H1 (cell line): ENCODE measurements at regions not wholly inside any gene's neighbourhood (a gene's known extent, or its start where the extent isn't known, plus 50 kb on each side); places are given as distances from the start of the nearest gene placed in this dataset.

ENCODE experiments used
- CTCF ChIA-PET: fragments of 300-600 bp; sonication (Branson Sonifier 250); formaldehyde crosslinking; loops from one replicate; lab custom pipeline; 2021; ENCODE audit not compliant: partially characterized antibody; lab: Charles Lee
- POLR2A ChIA-PET: fragments of 300-600 bp; sonication (Branson Sonifier 250); formaldehyde crosslinking; loops from one replicate; lab custom pipeline; 2021; ENCODE audit warnings: inconsistent platforms; ENCODE audit not compliant: partially characterized antibody; lab: Charles Lee
- DNase-seq, 2 experiments: peaks; one replicate each; pipeline versions ENCODE4 v3.0.0 to v3.0.0-alpha.2; 2010 to 2022; ENCODE audit warnings: low spot score in 2 of 2, low read depth in 1 of 2, mixed read lengths in 1 of 2
- FAIRE-seq: peaks from 2 replicates; lab custom pipeline; 2011; peaks lifted over from hg19 to GRCh38; lab: Jason Lieb, UNC
- H2AFZ ChIP-seq: 2 replicates; pipeline ENCODE4 v1.8.1; 2012; ENCODE audit warnings: low read length, inconsistent platforms
- H2AK5ac ChIP-seq: 2 replicates; pipeline ENCODE4 v1.6.1; 2013; ENCODE audit warnings: low read depth, low read length
- H2BK120ac ChIP-seq: replicated peaks from 2 replicates; pipeline ENCODE3; 2013; ENCODE audit warnings: low read depth, low read length, inconsistent platforms
- H2BK12ac ChIP-seq: 2 replicates; pipeline ENCODE4 v1.6.1; 2013; ENCODE audit warnings: low read depth, low read length
- H2BK15ac ChIP-seq: 2 replicates; pipeline ENCODE4 v1.6.1; 2013; ENCODE audit warnings: low read length
- H2BK20ac ChIP-seq: 2 replicates; pipeline ENCODE4 v1.6.1; 2013; ENCODE audit warnings: low read length
- H2BK5ac ChIP-seq: 2 replicates; pipeline ENCODE4 v1.6.1; 2013; ENCODE audit warnings: low read depth, low read length
- H3K14ac ChIP-seq: 2 replicates; pipeline ENCODE4 v1.6.1; 2013; ENCODE audit warnings: inconsistent platforms; ENCODE audit not compliant: insufficient read length
- H3K18ac ChIP-seq: 2 replicates; pipeline ENCODE4 v1.6.1; 2013; ENCODE audit warnings: low read length; ENCODE audit errors: extremely low read depth
- H3K23ac ChIP-seq: 2 replicates; pipeline ENCODE4 v1.6.1; 2013; ENCODE audit warnings: inconsistent platforms; ENCODE audit not compliant: insufficient read length
- H3K23me2 ChIP-seq: 2 replicates; pipeline ENCODE4 v1.6.1; 2013; ENCODE audit warnings: low read depth, low read length
- H3K27ac ChIP-seq: 2 replicates; pipeline ENCODE4 v1.6.1; 2011; ENCODE audit warnings: low read depth, low read length, inconsistent platforms
- H3K27me3 ChIP-seq, 4 experiments: replicated peaks in 1 of 4; 1 replicate in 1 of 4; 2 replicates in 3 of 4; pipeline versions ENCODE4 v1.6.1 to v1.8.1; 2011 to 2013; ENCODE audit warnings: low read length in 3 of 4, mild to moderate bottlenecking in 3 of 4, inconsistent platforms in 2 of 4, mixed read lengths in 2 of 4, moderate library complexity in 1 of 4; ENCODE audit not compliant: control insufficient read depth in 3 of 4, insufficient read depth in 3 of 4; ENCODE audit errors: extremely low read depth in 1 of 4
- H3K36me3 ChIP-seq, 4 experiments: 2 replicates each; pipeline versions ENCODE4 v1.6.1 to v1.8.1; 2011 to 2013; ENCODE audit warnings: mild to moderate bottlenecking in 4 of 4, low read length in 3 of 4, moderate library complexity in 2 of 4, control low read depth in 1 of 4, inconsistent platforms in 1 of 4; ENCODE audit not compliant: insufficient read depth in 4 of 4, control insufficient read depth in 2 of 4
- H3K4ac ChIP-seq: replicated peaks from 2 replicates; pipeline ENCODE3; 2013; ENCODE audit warnings: low read length, low read depth, mixed read lengths, inconsistent platforms; ENCODE audit not compliant: insufficient read length
- H3K4me1 ChIP-seq, 4 experiments: replicated peaks in 1 of 4; 1 replicate in 1 of 4; 2 replicates in 3 of 4; pipeline versions ENCODE4 v1.6.1 to v1.8.1; 2011 to 2013; ENCODE audit warnings: low read length in 3 of 4, inconsistent platforms in 2 of 4, mixed read lengths in 1 of 4; ENCODE audit not compliant: insufficient read depth in 4 of 4, control insufficient read depth in 3 of 4
- H3K4me2 ChIP-seq, 2 experiments: 2 replicates each; pipeline versions ENCODE4 v1.6.1 to v1.8.1; 2011 to 2013; ENCODE audit warnings: low read depth in 2 of 2, low read length in 2 of 2, control low read depth in 1 of 2, inconsistent platforms in 1 of 2, mild to moderate bottlenecking in 1 of 2; ENCODE audit not compliant: insufficient read depth in 1 of 2
- H3K4me3 ChIP-seq, 4 experiments: fragments of 200-600, 300-600 bp in 1 of 4; sonication (generic), shearing (Covaris generic), sonication (Bioruptor Twin) in 1 of 4; 2 replicates each; pipeline versions ENCODE4 v1.5.1 to v1.8.1; 2011 to 2016; ENCODE audit warnings: low read length in 4 of 4, low read depth in 3 of 4, control low read depth in 2 of 4, inconsistent platforms in 2 of 4, mild to moderate bottlenecking in 2 of 4, mixed read lengths in 1 of 4, moderate library complexity in 1 of 4; ENCODE audit not compliant: insufficient read depth in 2 of 4; ENCODE audit errors: extremely low read depth in 1 of 4
- H3K56ac ChIP-seq: replicated peaks from 2 replicates; pipeline ENCODE3; 2013; ENCODE audit warnings: low read depth, mild to moderate bottlenecking, mixed read lengths, low read length, inconsistent platforms; ENCODE audit not compliant: insufficient read length
- H3K79me1 ChIP-seq: 2 replicates; pipeline ENCODE4 v1.6.1; 2013; ENCODE audit warnings: low read depth, low read length, control low read depth
- H3K79me2 ChIP-seq, 2 experiments: 2 replicates each; pipeline versions ENCODE4 v1.6.1 to v1.8.1; 2012 to 2013; ENCODE audit warnings: low read length in 2 of 2, mild to moderate bottlenecking in 2 of 2, inconsistent platforms in 1 of 2; ENCODE audit not compliant: insufficient read depth in 2 of 2, control insufficient read depth in 1 of 2
- H3K9ac ChIP-seq, 4 experiments: replicated peaks in 1 of 4; 1 replicate in 1 of 4; 2 replicates in 3 of 4; pipeline versions ENCODE4 v1.6.1 to v1.8.1; 2011 to 2013; ENCODE audit warnings: low read depth in 3 of 4, low read length in 3 of 4, control low read depth in 2 of 4, mild to moderate bottlenecking in 2 of 4, moderate library complexity in 2 of 4, inconsistent platforms in 1 of 4; ENCODE audit errors: extremely low read depth in 1 of 4
- H3K9me3 ChIP-seq, 2 experiments: 2 replicates each; pipeline versions ENCODE4 v1.6.1 to v1.8.1; 2012 to 2013; ENCODE audit warnings: mild to moderate bottlenecking in 2 of 2, moderate library complexity in 2 of 2, control low read depth in 1 of 2, inconsistent platforms in 1 of 2, low read depth in 1 of 2, low read length in 1 of 2, mixed read lengths in 1 of 2; ENCODE audit not compliant: insufficient read depth in 2 of 2
- H4K20me1 ChIP-seq, 2 experiments: replicated peaks in 1 of 2; 2 replicates each; pipeline versions ENCODE3 to v1.8.1; 2011 to 2013; ENCODE audit warnings: inconsistent platforms in 2 of 2, low read length in 2 of 2, mild to moderate bottlenecking in 1 of 2; ENCODE audit not compliant: insufficient read depth in 2 of 2, control insufficient read depth in 1 of 2
- H4K5ac ChIP-seq: 2 replicates; pipeline ENCODE4 v1.6.1; 2013; ENCODE audit warnings: low read length, low read depth, mixed read lengths, inconsistent platforms; ENCODE audit not compliant: insufficient read length
- H4K8ac ChIP-seq: 2 replicates; pipeline ENCODE4 v1.8.0; 2013; ENCODE audit warnings: mild to moderate bottlenecking, moderate library complexity, low read length, inconsistent platforms; ENCODE audit not compliant: insufficient read depth; ENCODE audit errors: extremely low read depth
- H4K91ac ChIP-seq: replicated peaks from 2 replicates; pipeline ENCODE3; 2013; ENCODE audit warnings: low read length, mixed read lengths, inconsistent platforms; ENCODE audit not compliant: insufficient read length
- KDM1A ChIP-seq: fragments of 200-600, 300-600 bp; sonication (generic); IDR thresholded peaks from 2 replicates; pipeline ENCODE4 v1.7.1; 2016; ENCODE audit warnings: mild to moderate bottlenecking, low read length, borderline replicate concordance
- MAX ChIP-seq: IDR thresholded peaks from 2 replicates; pipeline ENCODE4 v1.6.1; 2012; ENCODE audit warnings: inconsistent platforms
- SP2 ChIP-seq: IDR thresholded peaks from 2 replicates; pipeline ENCODE4 v1.6.1; 2012; ENCODE audit warnings: mild to moderate bottlenecking, low read length, inconsistent platforms
- WGBS, 2 experiments: shearing (Covaris generic) in 1 of 2; methylation state at CpG; one replicate each; pipeline versions ENCODE4 v1.1.6 to v1.1.7; 2013 to 2015; ENCODE audit warnings: low lambda C conversion rate in 2 of 2, mixed read lengths in 2 of 2, inconsistent platforms in 1 of 2, low coverage in 1 of 2, missing lambda C conversion rate in 1 of 2; ENCODE audit not compliant: insufficient replicate concordance in 2 of 2, insufficient coverage in 1 of 2, insufficient read length in 1 of 2; ENCODE audit errors: extremely low coverage in 1 of 2, missing lambda C conversion rate in 1 of 2; 5-methylcytosine and 5-hydroxymethylcytosine counted together

- no peak for FAIRE-seq
- Histone ChIP-seq H4K91ac (no peak overlapping the region), H2BK120ac (no peak overlapping the region), H3K27ac (no peak overlapping the region), H3K23me2 (no peaks in the 10 kb centered on the region), H3K4me1 (no peaks in the 10 kb centered on the region), H2BK20ac (no peak overlapping the region), H3K9ac (no peak overlapping the region), H2BK15ac (no peak overlapping the region), H3K27me3 (no peaks in the 10 kb centered on the region), H2BK12ac (no peak overlapping the region)
- CTCF ChIA-PET, result interaction anchor here (1.2 to 2.8 kb wide), 3 partner anchors 8 to 85 kb away, joined by 5 to 9 read pairs (median 6); no protein-coding TSS in a partner anchor
- WGBS, 2 experiments, result 95% methylated on average over 4 of the region's 4 CpGs; no CpG with 5 or more reads in 1 of the 2 experiments
- TF ChIP-seq MAX, result no peak
- no peak for TF ChIP-seq KDM1A
- no peak for TF ChIP-seq SP2
- TF ChIP-seq, all 59 proteins: peak for 0
- H3K4me2 ChIP-seq, result no peak overlapping the region
- no peaks in the 10 kb centered on the region for H4K20me1 ChIP-seq
- no peaks in the 10 kb centered on the region for H3K36me3 ChIP-seq
- no peak overlapping the region for H3K18ac ChIP-seq
- H2AK5ac ChIP-seq, result no peak overlapping the region
- no peak overlapping the region for H4K8ac ChIP-seq
- POLR2A ChIA-PET, result interaction anchor here (0.8 kb wide), 1 partner anchor 142 kb away, joined by 3 read pairs; no protein-coding TSS in a partner anchor
- H4K5ac ChIP-seq, result no peak overlapping the region
- H3K9me3 ChIP-seq, result no peaks in the 10 kb centered on the region
- no peaks in the 10 kb centered on the region for H3K79me2 ChIP-seq
- no peak overlapping the region for H3K4ac ChIP-seq
- no peak overlapping the region for H2BK5ac ChIP-seq
- no peak overlapping the region for H3K56ac ChIP-seq
- no peak overlapping the region for H3K14ac ChIP-seq
- no peaks in the 10 kb centered on the region for H3K79me1 ChIP-seq
- H2AFZ ChIP-seq, result no peak overlapping the region
- H3K4me3 ChIP-seq, result no peak overlapping the region
- DNase-seq, result no peak
- no peak overlapping the region for H3K23ac ChIP-seq
These were observed 153.0 kb upstream of the B3GALT2 start for GRCh38 chr1:193339401-193339800.
